HL-60 (cell line): ENCODE measurements at regions not wholly inside any gene's neighbourhood (a gene's known extent, or its start where the extent isn't known, plus 50 kb on each side); places are given as distances from the start of the nearest gene placed in this dataset.

Experiments used
- DNase-seq, 2 experiments: peaks; one replicate each; pipeline ENCODE4 v3.0.0-alpha.2; 2010 to 2020; ENCODE audit warnings: low read depth in 1 of 2, low spot score in 1 of 2
- H3K27ac ChIP-seq: fragments of 250-450 bp; sonication (Bioruptor Pico); replicated peaks from 2 replicates; pipeline ENCODE4 v1.5.1; 2020; ENCODE audit warnings: mild to moderate bottlenecking, moderate library complexity
- H3K27me3 ChIP-seq: fragments of 250-450 bp; sonication (Bioruptor Pico); 2 replicates; pipeline ENCODE4 v1.5.1; 2021; ENCODE audit warnings: mild to moderate bottlenecking, moderate library complexity; ENCODE audit not compliant: insufficient read depth, poor library complexity, severe bottlenecking
- H3K4me3 ChIP-seq: replicated peaks from 2 replicates; pipeline ENCODE4 v1.5.1; 2011; ENCODE audit warnings: mild to moderate bottlenecking, control low read depth, low read length; ENCODE audit not compliant: insufficient read depth
- GABPA ChIP-seq: IDR thresholded peaks from 2 replicates; pipeline ENCODE4 v1.6.1; 2012; ENCODE audit warnings: low read depth
- POLR2AphosphoS5 ChIP-seq: IDR thresholded peaks from 2 replicates; pipeline ENCODE4 v1.6.1; 2012; ENCODE audit warnings: low read depth
- REST ChIP-seq: IDR thresholded peaks from 2 replicates; pipeline ENCODE4 v1.6.1; 2012; ENCODE audit warnings: low read depth; ENCODE audit not compliant: insufficient replicate concordance
- SPI1 ChIP-seq: IDR thresholded peaks from 2 replicates; pipeline ENCODE4 v1.6.1; 2012; ENCODE audit warnings: low read depth, mild to moderate bottlenecking, borderline replicate concordance
- TF ChIP-seq, protein P1 (sequence below): IDR thresholded peaks from one replicate; pipeline ENCODE4 v1.5.1; 2011; ENCODE audit warnings: low read length, control low read depth, inconsistent platforms; ENCODE audit not compliant: insufficient read depth

GRCh38 chr21:23067672-23068071 is 2069.5 kb downstream of the NCAM2 start:
- no peak for TF ChIP-seq POLR2AphosphoS5
- no peak for TF ChIP-seq GABPA
- TF ChIP-seq SPI1: no peak
- TF ChIP-seq REST: no peak
- TF ChIP-seq, protein P1, sequence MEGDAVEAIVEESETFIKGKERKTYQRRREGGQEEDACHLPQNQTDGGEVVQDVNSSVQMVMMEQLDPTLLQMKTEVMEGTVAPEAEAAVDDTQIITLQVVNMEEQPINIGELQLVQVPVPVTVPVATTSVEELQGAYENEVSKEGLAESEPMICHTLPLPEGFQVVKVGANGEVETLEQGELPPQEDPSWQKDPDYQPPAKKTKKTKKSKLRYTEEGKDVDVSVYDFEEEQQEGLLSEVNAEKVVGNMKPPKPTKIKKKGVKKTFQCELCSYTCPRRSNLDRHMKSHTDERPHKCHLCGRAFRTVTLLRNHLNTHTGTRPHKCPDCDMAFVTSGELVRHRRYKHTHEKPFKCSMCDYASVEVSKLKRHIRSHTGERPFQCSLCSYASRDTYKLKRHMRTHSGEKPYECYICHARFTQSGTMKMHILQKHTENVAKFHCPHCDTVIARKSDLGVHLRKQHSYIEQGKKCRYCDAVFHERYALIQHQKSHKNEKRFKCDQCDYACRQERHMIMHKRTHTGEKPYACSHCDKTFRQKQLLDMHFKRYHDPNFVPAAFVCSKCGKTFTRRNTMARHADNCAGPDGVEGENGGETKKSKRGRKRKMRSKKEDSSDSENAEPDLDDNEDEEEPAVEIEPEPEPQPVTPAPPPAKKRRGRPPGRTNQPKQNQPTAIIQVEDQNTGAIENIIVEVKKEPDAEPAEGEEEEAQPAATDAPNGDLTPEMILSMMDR: no peak
- no peak overlapping the region for H3K4me3 ChIP-seq
- H3K27ac ChIP-seq: no peak overlapping the region
- H3K27me3 ChIP-seq: no peaks in the 10 kb centered on the region
- no peak for DNase-seq

DNA sequence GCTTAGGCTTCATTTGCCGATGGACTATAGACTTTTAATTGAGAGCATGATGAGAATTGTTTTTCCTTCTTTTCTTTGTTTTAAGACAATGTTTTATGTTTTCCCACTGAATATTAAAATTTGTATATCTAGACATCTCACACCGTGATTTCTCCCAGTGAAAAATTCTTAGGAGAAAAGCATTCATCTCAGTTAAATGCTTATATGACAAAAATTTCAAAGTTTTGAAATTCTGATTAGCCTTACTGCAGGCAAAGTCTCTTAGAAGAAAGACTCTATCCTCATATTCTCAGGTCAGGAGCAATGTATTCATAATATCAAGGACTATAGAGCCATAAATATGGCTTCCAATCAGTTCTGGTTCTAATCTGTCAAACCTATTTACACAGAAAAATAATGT is 2085.0 kb downstream of the NCAM2 start:
- Histone ChIP-seq H3K27me3 (no peaks in the 10 kb centered on the region), H3K27ac (no peak overlapping the region), H3K4me3 (no peak overlapping the region)
- no peak for DNase-seq
- TF ChIP-seq, protein P1: no peak
- no peak for TF ChIP-seq POLR2AphosphoS5
- TF ChIP-seq REST: no peak
- TF ChIP-seq GABPA: no peak
- TF ChIP-seq SPI1: no peak

DNA sequence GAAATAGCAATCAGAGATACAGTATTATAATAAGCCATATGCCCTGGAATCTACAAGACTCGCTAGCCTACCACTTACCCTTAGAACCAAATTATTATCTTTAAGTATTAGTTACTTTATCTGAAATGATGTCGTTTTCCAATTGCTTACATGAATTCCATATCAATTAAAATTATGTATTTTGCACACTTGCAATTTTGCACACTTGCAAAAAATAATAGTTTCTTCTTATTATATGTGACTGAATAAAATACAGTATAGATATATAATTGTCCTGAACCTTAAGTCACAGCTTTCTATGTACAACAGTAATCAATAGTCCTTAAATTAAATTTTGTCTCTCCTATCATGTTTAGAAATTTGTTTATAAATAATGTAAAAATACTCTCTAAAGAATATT is 2095.1 kb downstream of the NCAM2 start:
- Histone ChIP-seq H3K4me3 (no peak overlapping the region), H3K27ac (no peak overlapping the region), H3K27me3 (no peaks in the 10 kb centered on the region)
- TF ChIP-seq, protein P1: no peak
- no peak for TF ChIP-seq REST
- no peak for DNase-seq
